Right cardiac atrium (tissue), 5 donors: ENCODE measurements at regions not wholly inside any gene's neighbourhood (a gene's known extent, or its start where the extent isn't known, plus 50 kb on each side); places are given as distances from the start of the nearest gene placed in this dataset.
A peak's percentile ranks its signal among the peaks of the same experiment; 100 is the strongest.
"Not testable (repeated sequence)": the region's sequence is repeated elsewhere in the genome, so short reads cannot be mapped to it uniquely, and the experiment has no call there.

Experiments used
- ATAC-seq, 2 donors: fragments of 200-7000 bp; cut with Tn5 transposase; one replicate each; pipeline versions ENCODE4 v1.8.0 to v1.9.1; 2020; ENCODE audit warnings: moderate library complexity in 2 of 2, mild to moderate bottlenecking in 1 of 2
- DNase-seq, 3 donors: peaks; one replicate each; pipeline ENCODE4 v3.0.0-alpha.2; 2020
- H3K27ac ChIP-seq: one replicate; pipeline ENCODE4 v1.5.1; 2013; ENCODE audit warnings: mild to moderate bottlenecking, low read length, control low read depth, moderate library complexity
- H3K27me3 ChIP-seq: one replicate; pipeline ENCODE4 v1.6.1; 2013; ENCODE audit not compliant: control insufficient read depth, insufficient read depth
- H3K4me1 ChIP-seq: one replicate; pipeline ENCODE4 v1.6.1; 2013; ENCODE audit warnings: low read length; ENCODE audit not compliant: control insufficient read depth, insufficient read depth
- H3K4me3 ChIP-seq: one replicate; pipeline ENCODE4 v1.5.1; 2013; ENCODE audit warnings: low read length, control low read depth
- H3K9me3 ChIP-seq: one replicate; pipeline ENCODE4 v1.6.1; 2013; ENCODE audit warnings: low read length; ENCODE audit not compliant: control insufficient read depth
- whole genome bisulfite sequencing: extraction: QIAGEN DNeasy Blood & Tissue Kit; methylation state at CpG from one replicate; pipeline ENCODE4 v1.1.7; 2013; 5-methylcytosine and 5-hydroxymethylcytosine counted together
- intact Hi-C, 4 donors: fragments of 100-400 bp; cut with DNase I; formaldehyde crosslinking; loops; one replicate each; pipeline versions ENCODE4 v1.11.0 to v1.14.0; 2022 to 2023
- donor health status: healthy with polysubstance abuse.
- donor health status: DM: no; HTN: yes; CAD: no.
- donor health status: DM: no; HTN: no; CAD: no.
- donor health status: DM: no; HTN: yes; CAD: no; lungs with severe emphysema.
- donor health status: DM: yes; HTN: yes; CAD: no.

DNA sequence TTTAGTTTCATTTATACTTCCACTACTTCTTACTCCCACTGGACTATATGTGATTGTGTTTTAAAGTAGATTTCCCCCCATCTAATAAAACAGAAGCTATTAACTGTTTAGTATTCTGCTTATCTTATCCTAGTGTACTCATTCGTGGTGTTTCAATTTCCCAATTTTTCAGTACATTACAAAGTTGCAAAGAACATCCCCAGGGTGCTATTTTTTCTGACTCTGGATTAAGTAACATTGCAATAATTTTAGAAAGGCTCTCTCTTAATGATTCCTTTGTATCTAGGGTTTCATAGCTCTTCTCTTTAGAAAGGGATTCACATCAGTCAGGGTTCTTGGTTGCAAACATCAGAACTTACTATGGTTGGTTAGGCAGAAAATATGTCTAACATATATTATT, 317.9 kb upstream of the DIPK2B start:
- Histone ChIP-seq H3K27me3 (no peaks in the 10 kb centered on the region), H3K27ac (no peak overlapping the region), H3K4me1 (no peaks in the 10 kb centered on the region), H3K9me3 (no peaks in the 10 kb centered on the region), H3K4me3 (no peak overlapping the region)
- DNase-seq (no peak), ATAC-seq (no peak)
- intact Hi-C loops: loop anchor here in 1 of 4 donors (10.0 kb wide), 1 partner anchor 886 kb away; no protein-coding TSS in a partner anchor
- WGBS: 26% methylated on average over 1 of the region's 1 CpG

DNA sequence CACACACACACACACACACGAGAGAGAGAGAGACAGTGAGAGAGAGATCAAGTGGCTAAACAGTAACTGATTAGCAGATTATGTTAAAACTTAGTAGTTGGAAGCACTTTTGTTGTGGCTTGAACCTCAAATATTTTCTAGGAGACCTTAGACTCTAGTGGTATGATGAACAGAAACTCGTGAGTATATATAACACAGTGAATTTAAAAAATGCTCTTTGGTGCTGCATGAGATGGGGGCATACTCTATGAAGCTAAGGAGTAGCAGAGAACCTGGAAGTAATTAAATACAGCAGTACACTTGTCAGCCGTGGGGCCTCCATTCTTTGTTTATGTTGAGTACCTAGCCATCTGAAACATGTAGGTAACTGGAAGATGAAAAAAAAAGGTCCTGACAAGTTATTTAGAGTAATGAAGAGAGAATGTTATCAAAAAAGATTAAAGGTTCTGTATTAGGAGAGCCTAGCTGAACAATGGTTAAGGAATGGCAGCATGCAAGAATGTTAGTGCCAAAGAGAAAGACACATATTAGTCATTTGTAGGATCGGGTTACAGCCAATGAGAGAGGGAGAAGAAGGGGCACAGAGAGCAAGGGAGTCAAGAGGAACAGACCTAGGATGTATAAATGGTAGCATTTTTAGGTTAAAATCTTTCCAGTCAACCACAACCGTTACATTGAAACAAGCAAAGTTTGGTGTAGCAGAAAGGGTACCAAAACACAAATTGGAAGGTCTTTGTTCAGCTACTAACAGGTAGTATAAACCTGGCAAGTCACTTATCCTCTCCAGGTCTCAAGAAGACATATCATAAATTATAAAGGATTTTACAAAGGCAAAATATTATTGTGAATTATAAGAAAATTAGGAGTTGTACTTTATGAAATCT, 316.7 kb upstream of the DIPK2B start:
- no peak for DNase-seq
- Histone ChIP-seq H3K4me3 (no peak overlapping the region), H3K9me3 (no peaks in the 10 kb centered on the region), H3K27me3 (no peaks in the 10 kb centered on the region), H3K27ac (no peak overlapping the region), H3K4me1 (no peaks in the 10 kb centered on the region)
- intact Hi-C loops: loop anchor here in 1 of 4 donors (10.0 kb wide), 1 partner anchor 887 kb away; no protein-coding TSS in a partner anchor
- peak in 1 of 2 donors; percentile 28 for ATAC-seq
- WGBS: 63% methylated on average over 5 of the region's 5 CpGs

- no peaks in the 10 kb centered on the region for H3K4me1 ChIP-seq
- ATAC-seq (peak; percentile 83 to 87), DNase-seq (peak; percentile 51 to 53 (median 53))
- no peaks in the 10 kb centered on the region for H3K9me3 ChIP-seq
- WGBS: 56% methylated on average over 12 of the region's 12 CpGs
- no peak overlapping the region for H3K4me3 ChIP-seq
- no peaks in the 10 kb centered on the region for H3K27me3 ChIP-seq
- no peak overlapping the region for H3K27ac ChIP-seq
- intact Hi-C loops: loop anchor here in 1 of 4 donors (10.0 kb wide), 1 partner anchor 889 kb away; no protein-coding TSS in a partner anchor
These were observed 314.9 kb upstream of the DIPK2B start for GRCh38 chrX:45515262-45516215.

DNA sequence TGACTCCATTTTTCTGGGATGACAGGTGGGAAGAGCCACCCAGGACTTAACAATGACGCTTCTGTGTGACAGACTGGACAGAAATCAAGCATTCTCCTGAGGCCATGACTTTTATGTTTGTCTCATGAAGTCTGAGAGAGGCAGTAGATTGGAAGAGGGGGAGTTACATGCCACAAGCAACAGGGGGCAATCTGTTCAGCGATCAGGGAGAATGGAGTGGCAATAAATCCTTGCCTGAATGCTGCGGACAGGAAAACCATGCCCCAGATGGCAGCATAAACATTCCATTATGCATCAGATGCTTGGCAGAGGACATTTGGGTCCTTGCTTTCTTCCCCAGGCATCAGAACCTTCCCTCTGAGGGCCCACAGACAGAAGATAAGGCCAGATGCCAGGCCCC, 312.4 kb upstream of the DIPK2B start:
- DNase-seq: no peak
- no peak overlapping the region for H3K4me3 ChIP-seq
- no peak for ATAC-seq
- no peaks in the 10 kb centered on the region for H3K27me3 ChIP-seq
- no peaks in the 10 kb centered on the region for H3K4me1 ChIP-seq
- H3K9me3 ChIP-seq: no peaks in the 10 kb centered on the region
- intact Hi-C loops: loop anchor here in 1 of 4 donors (10.0 kb wide), 1 partner anchor 892 kb away; no protein-coding TSS in a partner anchor
- H3K27ac ChIP-seq: no peak overlapping the region
- 60% methylated on average over 3 of the region's 3 CpGs for whole genome bisulfite sequencing

DNA sequence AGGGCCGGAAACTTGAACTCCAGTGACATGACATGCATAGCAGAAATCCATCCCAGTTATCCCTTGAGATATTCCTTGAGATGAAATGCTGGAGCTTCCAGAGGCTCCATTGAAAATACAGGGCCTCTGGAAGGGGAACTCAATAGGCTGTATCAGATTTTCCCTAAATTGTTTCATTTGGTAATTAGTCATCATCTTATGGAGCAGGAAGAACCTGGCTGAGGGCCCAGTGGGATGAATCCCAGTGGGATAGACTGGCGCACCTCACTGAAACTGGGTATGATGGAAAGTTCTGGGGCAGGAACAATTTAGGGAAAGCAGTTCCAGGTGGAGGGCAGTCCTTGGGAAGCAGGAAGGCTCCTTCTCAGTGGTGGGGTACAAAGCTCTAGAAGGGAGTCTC, 307.8 kb upstream of the DIPK2B start:
- peak in 2 of 3 donors; percentile 24 to 37 for DNase-seq
- no peaks in the 10 kb centered on the region for H3K9me3 ChIP-seq
- H3K4me1 ChIP-seq: no peaks in the 10 kb centered on the region
- 82% methylated on average over 2 of the region's 2 CpGs for WGBS
- intact Hi-C loops: no loop called here
- ATAC-seq: no peak
- no peak overlapping the region for H3K4me3 ChIP-seq
- H3K27me3 ChIP-seq: no peaks in the 10 kb centered on the region
- H3K27ac ChIP-seq: peak overlapping the region; percentile 10

DNA sequence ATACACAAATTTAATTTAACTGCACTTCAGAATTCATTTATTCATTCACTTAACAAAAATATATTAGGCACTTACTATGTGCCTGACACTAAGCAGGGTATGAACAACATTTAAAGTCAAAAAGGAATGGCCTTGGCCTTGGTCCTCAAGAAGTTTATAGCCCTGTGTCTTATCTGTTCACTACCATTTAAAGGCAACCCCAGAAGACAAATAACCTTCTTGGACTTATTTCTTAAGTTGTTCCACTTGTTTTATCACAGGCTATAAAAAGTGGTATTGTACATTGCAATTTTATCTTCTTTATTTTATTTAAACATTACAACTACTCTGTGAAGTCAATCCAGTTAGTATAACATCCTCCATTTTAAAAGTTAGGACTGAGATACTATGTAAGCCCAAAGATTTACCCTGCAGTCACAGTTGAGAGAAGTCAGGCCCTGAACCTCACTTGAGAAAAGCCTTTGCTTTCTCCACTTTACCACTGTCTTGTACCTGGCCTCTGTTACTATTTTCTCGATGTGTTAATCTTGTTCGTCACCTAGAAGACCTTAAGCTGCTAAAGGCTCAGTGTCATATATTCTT, 305.6 kb upstream of the DIPK2B start:
- intact Hi-C loops: no loop called here
- 76% methylated on average over 2 of the region's 2 CpGs for WGBS
- H3K9me3 ChIP-seq: no peaks in the 10 kb centered on the region
- no peaks in the 10 kb centered on the region for H3K27me3 ChIP-seq
- H3K4me3 ChIP-seq: no peak overlapping the region
- no peaks in the 10 kb centered on the region for H3K4me1 ChIP-seq
- ATAC-seq: no peak
- no peak for DNase-seq
- H3K27ac ChIP-seq: no peak overlapping the region

- intact Hi-C loops: no loop called here
- Histone ChIP-seq H3K4me3 (no peak overlapping the region), H3K27ac (no peak overlapping the region), H3K9me3 (no peaks in the 10 kb centered on the region), H3K27me3 (no peaks in the 10 kb centered on the region), H3K4me1 (no peaks in the 10 kb centered on the region)
- WGBS: 0% methylated on average over 1 of the region's 1 CpG
- ATAC-seq: no peak
- DNase-seq: no peak
These were observed 304.5 kb upstream of the DIPK2B start for GRCh38 chrX:45505214-45505613.

DNA sequence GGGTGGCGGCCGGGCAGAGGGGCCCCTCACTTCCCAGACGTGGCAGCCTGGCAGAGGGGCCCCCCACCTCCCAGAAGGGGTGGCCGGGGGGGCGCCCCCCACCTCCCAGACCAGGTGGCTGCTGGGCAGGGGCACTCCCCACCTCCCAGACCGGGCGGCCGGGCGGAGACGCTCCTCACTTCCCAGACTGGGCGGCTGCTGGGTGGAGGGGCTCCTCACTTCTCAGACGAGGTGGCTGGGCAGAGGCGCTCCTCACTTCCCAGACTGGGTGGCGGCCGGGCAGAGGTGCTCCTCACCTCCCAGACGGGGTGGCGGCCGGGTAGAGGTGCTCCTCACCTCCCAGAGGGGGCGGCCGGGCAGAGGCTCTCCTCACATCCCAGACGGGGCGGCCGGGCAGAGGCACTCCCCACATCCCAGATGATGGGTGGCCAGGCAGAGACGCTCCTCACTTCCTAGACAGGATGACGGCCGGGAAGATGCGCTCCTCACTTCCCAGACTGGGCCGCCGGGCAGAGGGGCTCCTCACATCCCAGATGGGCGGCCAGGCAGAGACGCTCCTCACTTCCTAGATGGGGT, 303.2 kb upstream of the DIPK2B start:
- H3K9me3 ChIP-seq, H3K27me3 ChIP-seq, intact Hi-C loops, H3K4me3 ChIP-seq, H3K4me1 ChIP-seq, H3K27ac ChIP-seq, ATAC-seq: not testable (repeated sequence)
- peak in 1 of 3 donors; percentile 50 for DNase-seq
- WGBS: 91% methylated on average over 31 of the region's 31 CpGs

DNA sequence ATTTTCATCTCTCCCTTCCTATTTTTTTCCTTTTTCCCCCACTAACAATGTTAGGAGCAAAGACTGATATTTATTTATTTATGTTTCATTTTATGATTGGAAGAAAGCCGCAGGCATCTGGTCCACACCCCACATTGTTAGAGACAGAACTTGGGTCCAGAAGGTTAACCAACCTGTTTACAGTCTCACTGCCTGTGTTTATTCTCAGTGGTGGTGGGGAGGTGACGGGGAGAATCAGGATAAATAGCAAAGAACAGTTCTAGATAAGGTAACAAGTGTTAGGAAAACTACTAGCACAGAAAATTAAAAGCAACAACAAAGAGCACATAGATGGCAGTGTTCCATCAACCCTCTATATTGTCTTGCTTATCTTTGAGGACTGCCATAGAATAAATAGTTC, 301.7 kb upstream of the DIPK2B start:
- Histone ChIP-seq H3K9me3 (no peaks in the 10 kb centered on the region), H3K27ac (no peak overlapping the region), H3K27me3 (no peaks in the 10 kb centered on the region), H3K4me1 (no peaks in the 10 kb centered on the region), H3K4me3 (no peak overlapping the region)
- intact Hi-C loops: no loop called here
- DNase-seq (no peak), ATAC-seq (no peak)
- 88% methylated on average over 2 of the region's 2 CpGs for WGBS

DNA sequence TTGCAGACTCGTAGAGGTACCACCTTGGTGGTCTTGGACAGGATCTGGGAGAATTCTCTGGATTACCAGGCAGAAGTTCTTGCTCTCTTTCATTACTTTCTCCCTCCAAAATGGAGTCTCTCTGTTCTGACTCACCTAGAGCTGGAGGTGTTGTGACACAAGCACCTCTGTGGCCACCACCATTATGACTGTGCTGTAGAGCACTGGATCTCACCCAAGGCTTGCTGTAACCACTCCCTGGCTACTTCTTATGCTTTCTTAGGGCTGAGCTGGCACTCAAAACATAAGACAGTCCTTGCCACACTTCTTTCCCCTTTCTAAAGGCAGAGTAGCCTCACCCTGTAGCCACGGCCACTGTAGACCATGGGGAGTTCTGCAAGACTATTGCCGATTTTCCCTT, 296.6 kb upstream of the DIPK2B start:
- Histone ChIP-seq H3K9me3 (no peaks in the 10 kb centered on the region), H3K27ac (no peak overlapping the region), H3K4me1 (no peaks in the 10 kb centered on the region), H3K27me3 (no peaks in the 10 kb centered on the region), H3K4me3 (no peak overlapping the region)
- intact Hi-C loops: no loop called here
- no peak for DNase-seq
- 90% methylated on average over 3 of the region's 3 CpGs for WGBS
- ATAC-seq: no peak
